ENCODE measurements at regions not wholly inside any gene's neighbourhood (a gene's known extent, or its start where the extent isn't known, plus 50 kb on each side); places are given as distances from the start of the nearest gene placed in this dataset.

DNA sequence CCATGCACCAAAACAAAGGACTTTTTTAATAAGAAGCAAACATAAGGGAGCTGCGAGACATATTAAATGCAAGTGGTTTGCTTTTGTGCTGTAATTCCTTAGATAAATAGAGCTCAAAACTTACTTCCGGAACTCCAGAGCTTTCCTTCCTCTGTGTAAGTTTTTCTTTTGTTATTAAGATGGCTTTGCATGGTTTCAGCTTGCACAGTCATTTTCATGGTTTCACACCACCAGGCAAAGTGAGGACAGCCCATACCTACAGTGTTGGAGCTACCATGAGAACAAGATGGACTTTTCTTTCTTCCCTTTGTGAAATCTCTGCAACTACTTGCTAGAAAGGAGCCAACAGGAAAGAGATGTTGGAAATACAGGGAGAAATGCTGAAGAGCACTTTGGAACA lies 368.0 kb downstream of the SETD4 start:
- DNase-seq (ENCODE audit: low read depth): no peak

DNA sequence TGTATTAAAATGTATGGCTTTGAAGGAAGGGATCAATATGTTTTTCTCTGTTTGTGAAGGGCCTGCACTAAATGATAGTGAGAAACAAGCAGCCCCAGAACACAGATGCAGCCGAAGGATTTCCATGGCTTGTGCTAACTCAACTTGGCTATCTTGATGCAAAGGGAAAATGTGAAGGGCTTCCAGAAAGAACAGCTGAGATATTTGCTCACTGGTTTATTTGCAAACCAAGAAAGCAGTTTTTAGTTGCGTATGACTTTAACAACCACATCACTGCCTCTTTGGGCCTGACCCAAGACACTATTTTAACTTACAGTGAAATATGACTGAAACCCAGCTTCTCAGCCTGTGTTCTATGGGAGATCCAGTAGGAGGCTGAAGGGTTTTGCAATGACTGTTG lies 369.9 kb downstream of the SETD4 start:
- DNase-seq (ENCODE audit: low read depth): no peak

GRCh38 chr21:35686156-35686555 lies 374.2 kb downstream of the SETD4 start:
- DNase-seq (ENCODE audit: low read depth): no peak

DNA sequence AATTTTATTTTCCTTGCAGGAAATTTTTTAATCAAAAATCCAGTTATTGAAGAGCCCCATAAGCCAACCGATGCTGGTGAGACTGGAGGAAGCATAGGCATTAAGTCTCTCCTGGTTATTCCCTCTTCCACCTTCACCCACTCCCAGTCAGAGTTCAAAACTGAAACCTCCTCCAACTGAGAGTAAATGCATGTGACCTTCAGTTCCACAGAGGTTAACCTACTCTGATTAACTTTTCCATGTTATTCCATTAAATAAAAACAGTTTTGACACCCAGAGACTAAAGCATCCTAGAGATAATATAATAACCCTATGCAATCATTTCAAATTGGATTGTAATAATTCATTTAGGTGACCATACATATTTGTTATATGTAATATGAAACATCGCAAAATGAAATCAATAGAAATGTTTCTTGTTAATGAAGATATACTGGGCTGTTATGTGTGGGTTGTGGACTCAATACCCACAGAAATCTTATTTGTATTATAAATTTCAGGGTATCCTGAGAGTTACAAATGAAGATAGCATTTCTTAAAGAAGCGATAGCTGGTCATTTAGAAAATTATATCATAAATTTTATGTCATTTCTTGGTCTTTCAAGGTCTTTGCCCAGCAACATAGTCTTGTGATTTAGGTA lies 376.5 kb downstream of the SETD4 start:
- DNase-seq (ENCODE audit: low read depth): no peak

DNA sequence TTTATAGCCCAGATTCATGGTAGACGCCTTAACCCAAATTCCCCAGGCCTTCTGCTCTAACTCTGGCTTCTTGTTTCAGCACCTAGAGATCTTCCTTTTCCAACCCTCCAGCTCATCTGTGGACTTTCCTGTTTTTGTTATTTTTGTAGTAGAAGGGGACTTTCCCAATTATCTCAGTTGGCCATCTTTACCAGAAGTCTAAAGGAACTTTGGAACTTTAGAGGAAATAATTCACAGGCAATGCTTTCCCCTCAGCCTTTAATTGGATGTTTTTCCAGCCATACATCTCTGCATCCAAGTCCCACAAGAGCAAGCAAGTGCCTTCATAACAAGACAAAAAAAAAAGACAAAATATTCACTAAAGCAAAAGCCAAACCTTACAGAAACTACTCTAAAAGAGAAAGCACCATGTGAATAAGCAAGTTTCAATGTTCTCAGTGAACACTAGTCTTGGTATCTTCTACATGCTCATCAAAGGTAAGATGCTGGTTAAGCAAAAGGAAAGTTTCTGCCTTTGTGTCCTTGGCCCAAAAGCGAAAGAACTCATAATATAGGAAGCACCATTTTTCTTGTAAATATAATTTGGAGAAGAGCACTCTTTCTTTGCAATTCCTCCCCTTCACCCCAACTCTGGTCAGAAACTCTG lies 377.3 kb downstream of the SETD4 start:
- no peak for DNase-seq (ENCODE audit: low read depth)

DNA sequence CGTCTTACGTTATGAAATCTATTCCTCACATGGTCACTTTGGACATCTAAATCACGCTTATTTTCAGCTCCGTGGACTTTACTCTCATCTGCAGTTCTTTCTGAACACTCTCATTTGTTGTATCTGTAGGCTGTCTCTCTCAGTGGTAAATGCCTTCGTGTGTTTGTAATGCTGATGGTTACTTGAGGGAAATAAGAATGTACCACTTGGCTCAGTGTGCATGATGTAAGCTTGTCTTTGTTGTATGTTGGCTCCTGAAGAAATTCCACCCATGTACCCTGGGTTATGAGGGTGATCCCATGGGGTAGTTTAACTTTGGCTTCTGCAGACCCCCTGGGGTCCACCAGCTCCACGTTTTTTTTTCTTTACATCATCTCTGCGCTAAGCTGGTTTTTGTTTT lies 378.4 kb downstream of the SETD4 start:
- no peak for DNase-seq (ENCODE audit: low read depth)

DNA sequence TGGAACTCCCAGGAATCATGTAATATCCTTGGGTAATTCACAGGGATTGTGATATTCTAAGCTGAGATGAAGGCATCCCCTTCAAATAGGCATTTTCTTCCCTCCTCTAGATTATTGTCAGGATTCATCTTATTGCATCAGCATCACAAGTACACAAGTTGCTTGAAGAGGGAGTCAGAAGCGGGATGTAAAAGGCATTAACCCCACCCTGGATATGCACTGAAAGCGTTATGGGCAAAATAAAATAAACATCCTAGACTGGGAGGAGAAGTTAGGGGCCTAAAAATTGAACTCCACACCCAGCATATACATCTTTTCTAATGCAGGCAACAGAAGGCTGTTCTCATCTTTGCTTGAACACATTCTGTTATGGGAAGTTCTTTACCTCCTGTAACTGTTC lies 381.2 kb downstream of the SETD4 start:
- DNase-seq (ENCODE audit: low read depth): no peak

DNA sequence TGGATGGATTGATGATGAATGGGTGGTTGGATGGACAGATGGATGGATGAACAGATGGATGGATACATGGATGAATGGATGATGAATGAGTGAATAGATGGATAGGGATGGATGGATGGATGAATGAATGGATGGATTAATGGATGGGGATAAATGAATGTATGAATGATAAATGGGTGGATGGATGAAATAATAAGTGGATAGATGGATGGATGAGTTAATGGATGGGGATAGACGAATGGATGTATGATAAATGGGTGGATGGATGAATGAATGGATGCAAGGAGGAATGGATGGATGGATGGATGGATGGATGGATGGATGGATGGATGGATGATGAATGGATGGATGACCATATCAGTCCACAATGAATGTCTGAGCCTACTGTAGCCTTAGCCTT lies 381.9 kb downstream of the SETD4 start:
- no peak for DNase-seq (ENCODE audit: low read depth)

GRCh38 chr21:35677298-35677841 lies 383.0 kb downstream of the SETD4 start:
- no peak for DNase-seq (ENCODE audit: low read depth)

DNA sequence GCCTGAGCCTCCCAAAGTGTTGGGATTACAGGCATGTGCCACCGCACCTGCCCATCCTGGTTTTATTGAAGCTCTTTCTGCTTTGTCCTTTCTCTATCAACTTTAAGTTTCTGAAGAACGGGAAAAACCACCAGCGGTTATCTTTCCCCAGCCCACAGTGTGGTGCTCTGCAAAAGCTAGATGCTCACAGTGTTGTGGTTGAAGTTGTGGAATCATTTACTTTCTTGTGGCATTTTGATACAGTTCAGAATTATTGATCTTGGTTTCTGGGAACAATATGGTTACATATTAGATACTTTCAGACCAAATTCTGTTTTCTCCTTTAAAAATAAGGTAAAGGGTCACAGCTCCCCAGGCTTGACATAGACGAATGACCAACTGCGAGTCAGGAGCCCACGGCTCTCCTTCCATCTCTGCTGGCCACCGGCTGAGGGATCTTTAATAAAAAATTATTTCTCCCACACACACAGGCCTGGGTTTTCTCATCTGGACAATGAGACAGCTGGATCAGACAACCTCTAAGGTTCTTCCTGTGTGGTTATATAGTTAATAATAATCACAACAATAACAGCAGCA lies 385.3 kb downstream of the SETD4 start:
- no peak for DNase-seq (ENCODE audit: low read depth)

DNA sequence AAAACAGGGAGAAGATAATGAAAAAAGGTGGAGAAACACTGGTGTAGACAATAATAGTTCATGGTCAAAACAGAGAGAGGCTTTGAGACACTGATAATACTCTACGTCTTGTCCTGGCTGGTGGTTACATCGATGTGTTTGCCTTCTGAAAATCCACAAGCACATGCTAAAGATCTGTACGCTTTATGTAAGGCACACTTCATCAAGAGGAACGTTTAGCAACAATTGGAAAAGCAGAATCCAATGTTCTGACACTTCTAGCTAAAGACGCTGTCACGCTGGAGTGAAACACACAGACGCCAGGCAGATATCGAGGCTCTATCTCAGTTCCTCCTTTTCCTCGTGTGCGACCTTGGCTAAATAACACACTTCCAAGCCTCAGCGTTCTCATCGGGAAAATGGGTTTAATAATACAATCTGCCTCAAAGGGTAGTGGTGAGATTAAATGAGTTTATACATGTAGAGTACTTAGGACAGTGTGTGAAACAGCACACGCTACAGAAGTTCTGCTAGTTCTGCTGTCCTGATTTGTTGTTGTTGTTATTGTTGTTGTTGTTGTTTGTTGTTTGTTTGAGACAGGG lies 386.1 kb downstream of the SETD4 start:
- no peak for DNase-seq (ENCODE audit: low read depth)

DNA sequence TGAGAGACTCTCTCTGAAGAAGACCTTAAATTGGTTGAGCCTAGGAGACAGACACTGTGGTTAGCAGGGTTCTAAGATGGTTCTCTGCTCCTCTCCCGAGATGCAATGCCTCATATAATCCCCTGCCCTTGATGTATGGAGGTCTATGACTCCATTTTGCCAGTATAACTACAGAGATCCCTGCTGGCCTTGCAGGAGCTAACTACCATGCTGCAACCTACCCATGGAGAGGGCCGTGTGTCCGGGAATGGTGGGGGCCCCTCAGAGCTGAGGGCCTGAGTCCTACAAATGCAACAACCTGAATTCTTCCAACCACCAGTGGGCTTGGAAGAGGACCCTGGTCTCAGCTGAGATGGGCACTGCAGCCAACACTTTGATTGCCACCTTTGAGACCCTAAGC lies 388.0 kb downstream of the SETD4 start:
- no peak for DNase-seq (ENCODE audit: low read depth)

- no peak for DNase-seq (ENCODE audit: low read depth)
These were observed 395.6 kb downstream of the SETD4 start for GRCh38 chr21:35664683-35665082.

DNA sequence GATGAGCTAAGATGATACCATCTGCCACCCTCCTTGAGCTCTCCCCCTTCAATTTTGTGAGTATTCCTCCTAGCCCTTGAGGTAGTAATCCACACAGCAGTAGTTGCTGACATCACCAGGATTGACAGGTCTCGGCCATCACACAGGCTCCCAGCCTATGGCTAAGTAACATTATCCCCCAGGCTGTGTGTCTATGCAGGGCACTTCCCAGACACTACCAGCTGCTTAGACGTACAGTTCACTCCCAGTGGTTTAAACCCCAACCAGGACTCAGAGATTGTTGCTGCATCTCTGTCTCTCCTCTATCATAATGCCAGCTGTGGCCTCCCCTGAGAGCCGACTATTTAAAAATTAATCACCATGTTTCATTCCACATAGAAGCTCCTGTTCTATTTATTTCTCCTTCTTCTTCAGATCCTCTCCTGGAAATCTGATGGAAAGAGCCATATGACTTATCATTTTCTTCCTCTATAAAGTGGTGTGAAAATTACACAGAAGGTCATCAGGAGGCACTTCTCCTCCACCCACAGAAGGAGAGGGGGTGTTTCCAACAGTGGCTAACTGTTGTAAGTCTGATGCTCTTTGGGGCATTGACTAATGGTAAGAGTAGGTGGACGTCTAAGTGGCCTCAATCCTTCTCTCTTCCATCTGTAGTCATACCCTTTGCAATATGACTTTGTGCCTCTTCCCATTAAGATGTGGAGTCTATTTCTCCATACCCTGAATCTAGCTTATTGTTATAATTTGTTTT lies 396.3 kb downstream of the SETD4 start:
- DNase-seq (ENCODE audit: low read depth): no peak

GRCh38 chr21:35658242-35658641 lies 402.1 kb downstream of the SETD4 start:
- DNase-seq (ENCODE audit: low read depth): peak; percentile 14

GRCh38 chr21:35652872-35653271 lies 407.5 kb downstream of the SETD4 start:
- DNase-seq (ENCODE audit: low read depth): no peak

DNA sequence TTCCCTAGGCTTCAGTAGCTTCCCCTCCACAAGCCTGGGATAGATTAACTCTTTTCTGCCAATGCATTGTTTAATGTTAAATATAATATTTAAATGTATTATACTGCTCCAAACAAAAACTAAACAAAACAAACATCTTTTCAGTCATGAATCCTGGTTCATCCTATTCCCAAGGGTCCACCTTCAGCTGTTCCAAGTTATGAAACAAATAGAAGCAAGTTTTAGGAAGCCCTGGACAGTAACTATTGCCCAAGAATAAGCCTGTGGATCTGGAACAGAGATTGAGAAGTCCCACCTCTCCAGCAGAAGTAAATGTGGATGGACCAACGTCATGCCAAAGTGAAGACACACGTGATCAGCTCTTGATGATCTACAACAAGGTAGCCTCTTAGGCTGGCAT lies 408.1 kb downstream of the SETD4 start:
- DNase-seq (ENCODE audit: low read depth): no peak

DNA sequence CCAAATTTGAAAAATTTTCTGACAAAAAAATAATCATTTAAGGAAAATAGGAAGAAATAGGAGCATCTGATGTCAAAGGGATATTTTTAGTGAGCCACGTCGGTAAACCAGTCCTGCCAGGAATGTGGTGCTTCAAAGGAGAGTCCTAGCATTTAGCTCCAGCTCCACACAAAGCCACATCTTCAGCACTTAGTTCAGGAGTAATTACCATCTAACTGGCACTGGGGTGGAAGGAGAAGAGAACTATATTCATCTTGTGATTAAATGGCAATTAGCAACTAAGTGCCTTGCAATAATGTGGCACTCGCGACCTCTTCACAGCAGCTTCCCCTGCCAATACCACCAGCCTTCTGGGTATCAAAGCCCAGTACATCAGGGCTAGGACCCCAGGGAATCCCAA lies 409.1 kb downstream of the SETD4 start:
- no peak for DNase-seq (ENCODE audit: low read depth)

DNA sequence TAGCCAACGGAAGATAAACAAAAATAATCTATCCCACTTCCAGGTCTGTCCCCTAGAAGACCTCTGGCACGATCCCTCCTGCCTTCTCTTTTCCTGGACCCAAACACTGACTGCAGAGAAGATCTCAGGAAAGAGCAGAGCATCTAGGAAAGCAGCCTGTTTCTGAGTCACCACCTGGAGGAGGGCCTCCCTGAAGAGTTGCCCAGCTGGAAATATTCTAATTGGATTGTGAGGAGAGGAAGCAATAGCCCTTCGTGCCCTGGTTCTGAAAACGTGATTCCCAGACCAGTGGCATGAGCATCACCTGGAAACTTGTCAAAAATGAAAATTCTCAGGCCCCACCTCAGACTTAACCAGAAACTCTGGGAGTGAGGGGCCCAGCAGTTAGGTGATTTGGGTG lies 411.1 kb downstream of the SETD4 start:
- DNase-seq (ENCODE audit: low read depth): no peak

- DNase-seq (ENCODE audit: low read depth): no peak
These were observed 411.8 kb downstream of the SETD4 start for GRCh38 chr21:35648512-35648911.

DNA sequence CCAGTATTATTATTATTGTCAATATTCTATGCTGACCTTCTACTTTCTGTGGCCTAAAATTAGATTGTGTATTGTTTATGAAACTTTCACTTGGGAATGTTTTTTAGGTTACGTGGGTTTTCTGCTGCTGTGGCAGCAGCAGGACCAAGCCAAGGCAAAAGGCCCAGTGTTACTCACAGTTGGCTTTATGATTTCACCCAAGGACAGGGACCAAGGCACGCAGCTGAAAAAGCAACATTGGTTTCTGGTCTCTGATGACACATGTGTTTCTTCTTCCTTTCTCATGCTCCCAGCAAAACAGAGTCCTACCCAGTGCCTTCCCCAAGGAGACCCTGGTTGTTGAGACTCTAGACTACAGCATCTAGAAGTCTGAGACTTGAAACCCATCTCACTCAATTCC lies 413.7 kb downstream of the SETD4 start:
- DNase-seq (ENCODE audit: low read depth): no peak

- DNase-seq (ENCODE audit: low read depth): no peak
These were observed 414.3 kb downstream of the SETD4 start for GRCh38 chr21:35645991-35646390.

Data from HS-27A (cell line).